H9 (cell line): ENCODE measurements at regions not wholly inside any gene's neighbourhood (a gene's known extent, or its start where the extent isn't known, plus 50 kb on each side); places are given as distances from the start of the nearest gene placed in this dataset.

Source experiments
- DNase-seq: peaks from one replicate; pipeline ENCODE4 v3.0.0-alpha.2; 2017
- H2AFZ ChIP-seq: one replicate; pipeline ENCODE4 v1.6.1; 2013; ENCODE audit warnings: mild to moderate bottlenecking, low read length, control low read depth, moderate library complexity
- H2AK5ac ChIP-seq: 2 replicates; pipeline ENCODE4 v1.6.1; 2013; ENCODE audit warnings: low read length, control low read depth, mixed read lengths; ENCODE audit not compliant: insufficient read length
- H2BK120ac ChIP-seq: one replicate; pipeline ENCODE4 v1.6.1; 2013; ENCODE audit warnings: low read depth, mild to moderate bottlenecking, low read length, control low read depth, inconsistent platforms; ENCODE audit not compliant: poor library complexity, severe bottlenecking
- H2BK12ac ChIP-seq: 2 replicates; pipeline ENCODE4 v1.6.1; 2013; ENCODE audit warnings: low read length, control low read depth, mixed read lengths, low read depth; ENCODE audit not compliant: insufficient read length
- H2BK15ac ChIP-seq: 2 replicates; pipeline ENCODE4 v1.6.1; 2013; ENCODE audit warnings: low read depth, low read length, control low read depth
- H2BK20ac ChIP-seq: one replicate; pipeline ENCODE4 v1.6.1; 2013; ENCODE audit warnings: low read depth, mild to moderate bottlenecking, low read length, control low read depth, inconsistent platforms; ENCODE audit not compliant: poor library complexity, severe bottlenecking
- H2BK5ac ChIP-seq: 2 replicates; pipeline ENCODE4 v1.6.1; 2013; ENCODE audit warnings: low read length, control low read depth, mixed read lengths; ENCODE audit not compliant: insufficient read length
- H3K14ac ChIP-seq: 2 replicates; pipeline ENCODE4 v1.6.1; 2013; ENCODE audit warnings: low read length, control low read depth; ENCODE audit not compliant: insufficient read depth
- H3K18ac ChIP-seq: 2 replicates; pipeline ENCODE4 v1.6.1; 2013; ENCODE audit warnings: low read depth, mild to moderate bottlenecking, mixed read lengths, low read length, control low read depth; ENCODE audit not compliant: insufficient read length
- H3K23ac ChIP-seq: 2 replicates; pipeline ENCODE4 v1.6.1; 2013; ENCODE audit warnings: low read length, control low read depth, mixed read lengths, low read depth; ENCODE audit not compliant: insufficient read length
- H3K23me2 ChIP-seq: 2 replicates; pipeline ENCODE4 v1.6.1; 2013; ENCODE audit warnings: low read depth, mild to moderate bottlenecking, mixed read lengths, low read length, control low read depth; ENCODE audit not compliant: insufficient read length, poor library complexity, severe bottlenecking
- H3K27ac ChIP-seq: 2 replicates; pipeline ENCODE4 v1.5.1; 2013; ENCODE audit warnings: low read length, control low read depth, mixed read lengths, low read depth; ENCODE audit not compliant: insufficient read length
- H3K27me3 ChIP-seq: 2 replicates; pipeline ENCODE4 v1.6.1; 2013; ENCODE audit warnings: low read length, control low read depth, inconsistent platforms; ENCODE audit not compliant: insufficient read depth
- H3K4ac ChIP-seq: 2 replicates; pipeline ENCODE4 v1.6.1; 2013; ENCODE audit warnings: low read depth, mild to moderate bottlenecking, control low read depth, inconsistent platforms, low read length, moderate library complexity
- H3K4me1 ChIP-seq: 2 replicates; pipeline ENCODE4 v1.6.1; 2013; ENCODE audit warnings: low read length, control low read depth, inconsistent platforms; ENCODE audit not compliant: insufficient read depth
- H3K4me2 ChIP-seq: 2 replicates; pipeline ENCODE4 v1.6.1; 2013; ENCODE audit warnings: low read length, control low read depth, mixed read lengths; ENCODE audit not compliant: insufficient read length, insufficient read depth
- H3K56ac ChIP-seq: 2 replicates; pipeline ENCODE4 v1.6.1; 2013; ENCODE audit warnings: low read depth, mild to moderate bottlenecking, mixed read lengths, low read length, control low read depth; ENCODE audit not compliant: insufficient read length
- H3K79me1 ChIP-seq: 2 replicates; pipeline ENCODE4 v1.6.1; 2013; ENCODE audit warnings: low read depth, mild to moderate bottlenecking, moderate library complexity, low read length, control low read depth, inconsistent platforms; ENCODE audit not compliant: insufficient read depth, poor library complexity, severe bottlenecking
- H3K79me2 ChIP-seq: 2 replicates; pipeline ENCODE4 v1.6.1; 2013; ENCODE audit warnings: low read length, control low read depth, inconsistent platforms; ENCODE audit not compliant: insufficient read depth
- H3K9ac ChIP-seq: 2 replicates; pipeline ENCODE4 v1.6.1; 2013; ENCODE audit warnings: low read length, control low read depth, mixed read lengths; ENCODE audit not compliant: insufficient read length; ENCODE audit errors: extremely low read depth
- H3K9me3 ChIP-seq: one replicate; pipeline ENCODE4 v1.6.1; 2013; ENCODE audit warnings: low read depth, low read length, inconsistent platforms; ENCODE audit not compliant: control insufficient read depth
- H3T11ph ChIP-seq: one replicate; pipeline ENCODE4 v1.6.1; 2013; ENCODE audit warnings: mild to moderate bottlenecking, low read length, control low read depth, inconsistent platforms
- H4K20me1 ChIP-seq: one replicate; pipeline ENCODE4 v1.6.1; 2013; ENCODE audit not compliant: control insufficient read depth, insufficient read length, insufficient read depth
- H4K5ac ChIP-seq: 2 replicates; pipeline ENCODE4 v1.6.1; 2013; ENCODE audit warnings: low read depth, mild to moderate bottlenecking, mixed read lengths, low read length, control low read depth; ENCODE audit not compliant: insufficient read length
- H4K8ac ChIP-seq: replicated peaks from 2 replicates; pipeline ENCODE4 v1.6.1; 2013; ENCODE audit warnings: low read length, control low read depth, mixed read lengths, low read depth; ENCODE audit not compliant: insufficient read length
- H4K91ac ChIP-seq: 2 replicates; pipeline ENCODE4 v1.6.1; 2013; ENCODE audit warnings: low read depth, mild to moderate bottlenecking, moderate library complexity, mixed read lengths, low read length, control low read depth; ENCODE audit not compliant: insufficient read length
- H3K27ac Mint-ChIP-seq, 3 experiments: 2 replicates in 2 of 3; 3 replicates in 1 of 3; pipeline ENCODE4 v1.8.0; 2020 to 2021; ENCODE audit warnings: mixed read lengths in 3 of 3, mild to moderate bottlenecking in 1 of 3, moderate library complexity in 1 of 3
- H3K27me3 Mint-ChIP-seq: 2 replicates; pipeline ENCODE4 v1.8.0; 2021; ENCODE audit warnings: low read depth, mild to moderate bottlenecking, moderate library complexity, mixed read lengths
- H3K36me3 Mint-ChIP-seq, 3 experiments: 2 replicates in 2 of 3; 3 replicates in 1 of 3; pipeline ENCODE4 v1.8.0; 2020 to 2021; ENCODE audit warnings: low read depth in 3 of 3, mixed read lengths in 3 of 3; ENCODE audit not compliant: insufficient read depth in 1 of 3
- H3K4me1 Mint-ChIP-seq, 2 experiments: 2 replicates each; pipeline ENCODE4 v1.8.0; 2020; ENCODE audit warnings: mixed read lengths in 2 of 2
- H3K4me3 Mint-ChIP-seq, 2 experiments: 2 replicates in 1 of 2; 3 replicates in 1 of 2; pipeline ENCODE4 v1.8.0; 2020 to 2021; ENCODE audit warnings: mild to moderate bottlenecking in 2 of 2, mixed read lengths in 2 of 2, moderate library complexity in 1 of 2
- H3K9me3 Mint-ChIP-seq, 2 experiments: 2 replicates in 1 of 2; 3 replicates in 1 of 2; pipeline ENCODE4 v1.8.0; 2020; ENCODE audit warnings: mild to moderate bottlenecking in 2 of 2, mixed read lengths in 2 of 2, moderate library complexity in 1 of 2
- WGBS: extraction: QIAGEN DNeasy Blood & Tissue Kit; methylation state at CpG from one replicate; pipeline ENCODE4 v1.1.7; 2013; ENCODE audit warnings: missing lambda C conversion rate, low lambda C conversion rate, mixed read lengths; ENCODE audit not compliant: insufficient read length; ENCODE audit errors: extremely low coverage; 5-methylcytosine and 5-hydroxymethylcytosine counted together
- TF ChIP-seq, protein P1 (sequence below): fragments of 200-600 bp; sonication (generic); conservative IDR thresholded peaks from 3 replicates; pipeline ENCODE4 v1.8.0; 2021; ENCODE audit warnings: antibody characterized with exemption, mild to moderate bottlenecking

DNA sequence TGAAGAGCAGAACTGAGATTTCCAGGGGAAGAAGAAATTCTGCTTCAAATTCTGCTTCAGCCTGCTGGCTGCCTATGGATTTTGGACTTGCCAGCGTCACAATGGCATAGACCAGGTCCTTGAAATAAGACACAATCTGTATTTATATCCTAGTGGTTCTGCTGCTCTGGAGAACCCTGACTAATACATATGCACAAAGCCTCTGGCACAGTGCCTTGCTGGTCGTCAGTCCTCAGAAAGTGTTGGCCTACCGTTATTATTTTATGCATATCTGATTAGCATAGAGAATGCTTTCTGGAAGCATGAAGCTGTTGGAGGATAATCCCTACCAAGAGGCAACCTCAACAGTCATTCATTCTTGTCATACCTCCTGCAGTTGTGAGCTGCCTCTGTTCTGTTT lies 213.7 kb downstream of the B3GLCT start:
- Mint-ChIP-seq H3K4me1 (no peaks in the 10 kb centered on the region; a peak in 1 of 4 replicates), H3K9me3 (no peaks in the 10 kb centered on the region), H3K27ac (no peak overlapping the region; a peak in 1 of 7 replicates), H3K36me3 (no peaks in the 10 kb centered on the region), H3K4me3 (no peak overlapping the region), H3K27me3 (no peaks in the 10 kb centered on the region)
- Histone ChIP-seq H3T11ph (no peak overlapping the region), H2BK120ac (no peak overlapping the region), H2AFZ (no peak overlapping the region), H4K20me1 (no peaks in the 10 kb centered on the region), H3K4ac (no peak overlapping the region), H3K4me2 (no peak overlapping the region), H3K9me3 (no peaks in the 10 kb centered on the region), H2BK5ac (no peak overlapping the region), H3K56ac (no peak overlapping the region), H3K14ac (no peak overlapping the region), H3K18ac (no peak overlapping the region), H3K4me1 (no peaks in the 10 kb centered on the region), H3K23me2 (no peaks in the 10 kb centered on the region), H3K79me1 (no peaks in the 10 kb centered on the region), H4K8ac (no peak overlapping the region), H4K91ac (no peak overlapping the region), H3K27me3 (no peaks in the 10 kb centered on the region), H4K5ac (no peak overlapping the region), H3K27ac (no peak overlapping the region), H2BK12ac (no peak overlapping the region), H3K23ac (no peak overlapping the region), H2BK15ac (no peak overlapping the region), H2AK5ac (no peak overlapping the region), H3K9ac (no peak overlapping the region), H2BK20ac (no peak overlapping the region), H3K79me2 (no peaks in the 10 kb centered on the region)
- TF ChIP-seq, protein P1, sequence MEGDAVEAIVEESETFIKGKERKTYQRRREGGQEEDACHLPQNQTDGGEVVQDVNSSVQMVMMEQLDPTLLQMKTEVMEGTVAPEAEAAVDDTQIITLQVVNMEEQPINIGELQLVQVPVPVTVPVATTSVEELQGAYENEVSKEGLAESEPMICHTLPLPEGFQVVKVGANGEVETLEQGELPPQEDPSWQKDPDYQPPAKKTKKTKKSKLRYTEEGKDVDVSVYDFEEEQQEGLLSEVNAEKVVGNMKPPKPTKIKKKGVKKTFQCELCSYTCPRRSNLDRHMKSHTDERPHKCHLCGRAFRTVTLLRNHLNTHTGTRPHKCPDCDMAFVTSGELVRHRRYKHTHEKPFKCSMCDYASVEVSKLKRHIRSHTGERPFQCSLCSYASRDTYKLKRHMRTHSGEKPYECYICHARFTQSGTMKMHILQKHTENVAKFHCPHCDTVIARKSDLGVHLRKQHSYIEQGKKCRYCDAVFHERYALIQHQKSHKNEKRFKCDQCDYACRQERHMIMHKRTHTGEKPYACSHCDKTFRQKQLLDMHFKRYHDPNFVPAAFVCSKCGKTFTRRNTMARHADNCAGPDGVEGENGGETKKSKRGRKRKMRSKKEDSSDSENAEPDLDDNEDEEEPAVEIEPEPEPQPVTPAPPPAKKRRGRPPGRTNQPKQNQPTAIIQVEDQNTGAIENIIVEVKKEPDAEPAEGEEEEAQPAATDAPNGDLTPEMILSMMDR, result no peak
- WGBS, result no CpG with 5 or more reads among the region's 3 CpGs
- DNase-seq, result no peak
